ENCODE measurements at regions not wholly inside any gene's neighbourhood (a gene's known extent, or its start where the extent isn't known, plus 50 kb on each side); places are given as distances from the start of the nearest gene placed in this dataset.
"Not testable (repeated sequence)": the region's sequence is repeated elsewhere in the genome, so short reads cannot be mapped to it uniquely, and the experiment has no call there.

DNA sequence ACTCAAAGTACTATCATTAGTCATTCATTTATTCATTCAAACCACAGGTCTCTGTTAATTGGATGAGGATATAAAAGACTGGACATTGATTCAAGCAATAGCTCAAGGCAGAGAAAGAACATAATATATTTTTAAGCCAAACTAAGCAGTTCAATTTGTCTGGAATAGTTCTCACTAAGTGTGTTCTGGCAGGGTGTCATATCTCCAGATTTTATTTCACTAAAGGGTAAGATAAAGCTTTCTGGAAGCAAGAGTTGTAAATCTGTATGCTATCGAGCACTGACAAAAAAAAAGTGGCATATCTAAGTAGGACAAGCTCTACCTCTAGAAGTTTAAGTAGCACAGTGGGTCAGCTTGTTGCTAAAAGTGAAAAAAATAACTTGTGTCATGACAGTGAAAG lies 375.6 kb downstream of the TUSC1 start:
- no peak for DNase-seq (ENCODE audit: low spot score)

GRCh38 chr9:25288195-25288594 lies 390.0 kb downstream of the TUSC1 start:
- DNase-seq (ENCODE audit: low spot score); intact Hi-C loops (cut with DNase I): not testable (repeated sequence)

More for the DNA sequence above, 375.6 kb downstream of the TUSC1 start:
- intact Hi-C loops (cut with DNase I): no loop called here

GRCh38 chr9:25284365-25284764 lies 393.9 kb downstream of the TUSC1 start:
- intact Hi-C loops (cut with DNase I): no loop called here
- no peak for DNase-seq (ENCODE audit: low spot score)

DNA sequence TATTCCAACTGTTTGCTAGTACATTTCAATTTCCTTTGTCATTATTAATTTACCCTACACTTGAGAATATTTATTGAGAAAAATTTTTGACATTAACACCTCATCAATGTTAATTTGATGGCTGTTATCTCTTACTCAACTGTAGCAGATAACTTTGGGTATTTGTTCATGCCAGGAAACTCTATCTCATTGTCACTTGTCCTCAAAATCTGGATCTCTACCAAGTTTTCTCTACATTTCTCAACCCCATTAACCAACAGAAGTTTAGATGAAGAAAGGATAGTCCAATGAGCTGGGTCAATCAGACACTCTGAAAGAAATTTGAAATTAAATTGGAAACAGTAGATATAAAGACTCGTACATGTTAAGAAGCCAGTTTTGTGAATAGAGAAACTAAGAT lies 395.3 kb downstream of the TUSC1 start:
- DNase-seq (ENCODE audit: low spot score): no peak
- intact Hi-C loops (cut with DNase I): no loop called here

DNA sequence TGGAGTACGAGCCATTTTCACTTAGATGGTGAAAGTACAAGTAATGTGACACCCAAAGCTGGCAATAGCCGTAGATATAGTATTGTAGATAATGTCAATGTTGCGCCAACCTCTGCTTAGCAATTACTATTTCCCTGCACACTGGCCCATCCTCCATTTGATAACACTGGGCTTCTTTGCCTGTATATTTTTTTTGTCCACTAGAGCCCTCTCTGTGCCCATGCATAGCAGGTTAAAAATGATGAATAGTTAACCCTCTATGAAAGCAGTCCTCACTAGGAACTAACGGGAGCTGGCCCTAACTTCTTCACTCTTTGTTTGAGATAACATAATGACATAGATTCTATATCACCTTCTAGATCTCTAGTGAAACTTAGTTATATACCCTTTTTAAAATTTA lies 416.8 kb downstream of the TUSC1 start:
- intact Hi-C loops (cut with DNase I): no loop called here
- no peak for DNase-seq (ENCODE audit: low spot score)

- intact Hi-C loops (cut with DNase I): no loop called here
- no peak for DNase-seq (ENCODE audit: low spot score)
These were observed 418.2 kb downstream of the TUSC1 start for GRCh38 chr9:25260046-25260445.

- intact Hi-C loops (cut with DNase I): no loop called here
- DNase-seq (ENCODE audit: low spot score): no peak
These were observed 423.0 kb downstream of the TUSC1 start for GRCh38 chr9:25255216-25255615.

DNA sequence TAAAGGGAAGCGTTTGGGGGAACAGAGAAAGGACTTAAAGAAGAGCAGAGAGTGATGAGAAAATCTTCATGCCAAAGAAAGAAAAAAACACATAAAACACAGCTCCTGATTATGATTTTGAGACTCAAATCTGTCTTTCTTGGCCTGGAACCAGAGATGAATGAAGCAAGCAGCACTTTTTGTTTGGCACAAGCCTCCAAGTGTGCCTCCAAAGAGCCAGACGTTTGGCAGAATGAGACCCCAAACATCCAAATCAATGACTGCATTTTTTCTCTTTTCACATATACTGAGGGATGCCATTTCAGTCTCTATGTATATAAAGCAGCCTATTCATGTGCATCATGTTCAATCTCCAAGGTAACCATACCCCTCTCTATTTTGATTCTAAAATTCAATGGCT lies 424.2 kb downstream of the TUSC1 start:
- intact Hi-C loops (cut with DNase I): no loop called here
- DNase-seq (ENCODE audit: low spot score): no peak

DNA sequence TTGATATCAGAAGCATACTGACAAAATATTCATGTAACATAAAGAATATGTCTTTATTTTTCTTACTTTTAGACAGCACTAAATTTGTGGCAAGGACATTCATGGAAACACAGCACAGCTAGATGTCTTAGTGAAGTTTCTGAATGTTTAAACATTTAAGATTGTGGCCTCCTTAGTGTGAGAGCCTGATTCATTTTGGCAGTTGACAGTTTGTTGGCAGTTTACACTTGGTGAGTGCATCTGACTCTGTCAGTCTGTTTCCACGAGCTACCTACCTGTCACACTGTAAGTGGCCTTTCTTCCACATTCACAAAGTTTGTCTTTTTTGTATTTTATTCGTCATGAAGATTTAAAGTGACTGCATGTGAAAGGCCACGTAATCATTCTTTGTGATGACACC lies 436.8 kb downstream of the TUSC1 start:
- DNase-seq (ENCODE audit: low spot score): no peak
- intact Hi-C loops (cut with DNase I): no loop called here

DNA sequence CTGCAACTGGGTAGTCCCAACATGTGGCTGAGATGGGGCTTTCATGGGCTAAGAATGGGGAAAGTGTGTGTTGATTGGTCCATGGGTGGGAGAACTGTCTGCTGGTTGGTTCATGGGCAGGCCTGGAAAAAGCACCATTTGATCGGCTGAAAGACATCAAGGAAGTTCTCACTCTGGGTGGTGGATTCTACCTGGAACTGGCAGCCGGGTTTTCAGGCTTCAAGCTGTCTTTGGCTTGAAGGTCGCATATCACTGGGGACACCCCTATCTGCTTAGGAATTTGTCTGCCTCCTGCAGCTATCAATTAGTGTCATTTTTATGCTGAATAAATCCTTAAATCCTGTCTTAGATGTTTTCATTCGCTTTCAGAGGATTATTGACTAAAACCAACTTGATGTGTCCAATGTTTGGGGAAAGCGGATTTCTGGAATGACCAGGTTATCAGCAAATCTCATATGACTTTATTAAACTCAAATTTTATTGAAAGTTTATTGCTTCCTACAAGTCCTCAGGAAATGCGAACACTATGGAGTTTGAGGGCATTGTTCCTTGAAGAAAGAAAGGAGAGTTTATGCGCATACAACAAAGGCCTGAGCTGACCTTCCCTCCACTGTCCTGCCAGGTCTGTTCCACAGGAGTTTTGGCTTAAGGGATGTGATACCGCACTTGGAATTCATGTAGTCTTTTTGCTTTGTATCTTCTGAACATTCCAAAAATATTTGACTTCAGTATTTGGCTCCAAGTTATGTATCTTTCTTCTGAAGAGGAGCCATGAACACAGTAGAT lies 451.1 kb downstream of the TUSC1 start:
- intact Hi-C loops (cut with DNase I): no loop called here
- no peak for DNase-seq (ENCODE audit: low spot score)

DNA sequence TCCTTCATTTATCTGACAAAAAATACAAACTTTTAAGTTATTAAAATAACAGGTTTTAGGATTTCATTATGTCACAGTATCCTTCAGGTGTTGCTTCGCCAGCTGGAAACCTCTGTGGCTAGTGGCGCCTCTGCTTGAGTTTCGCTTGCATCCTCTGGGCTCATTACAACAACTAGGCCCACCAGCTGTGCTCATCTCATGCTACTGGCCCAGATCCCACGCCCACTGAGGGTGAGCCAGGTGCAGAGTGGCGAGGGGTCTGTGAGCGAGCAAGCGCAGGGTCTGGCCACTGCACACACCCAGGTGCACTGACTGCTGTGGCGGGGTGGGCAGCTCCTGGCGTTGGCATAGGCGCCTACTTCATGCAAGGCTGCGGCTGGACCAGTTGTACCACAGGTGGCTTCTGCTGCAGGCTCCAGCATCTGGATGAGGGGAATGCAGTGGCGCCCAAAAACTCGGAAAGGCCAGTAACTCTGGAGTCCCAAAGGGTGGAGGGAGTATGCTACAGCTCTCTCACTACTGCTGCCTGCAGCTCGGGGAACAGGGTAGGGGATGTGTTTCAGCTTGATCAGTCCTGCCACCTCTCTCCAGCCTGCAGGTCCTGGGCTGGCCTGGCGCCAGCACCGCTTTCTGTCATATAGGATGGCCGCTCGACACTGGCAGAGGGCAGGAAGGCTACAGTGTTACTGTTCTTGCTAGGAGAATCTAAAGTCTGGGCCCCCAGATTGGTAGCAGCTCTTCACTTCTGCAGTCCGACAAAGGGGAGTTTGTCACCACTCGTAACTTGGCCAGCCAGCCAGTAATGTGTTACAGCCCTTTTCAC lies 452.1 kb downstream of the TUSC1 start:
- DNase-seq (ENCODE audit: low spot score): no peak

DNA sequence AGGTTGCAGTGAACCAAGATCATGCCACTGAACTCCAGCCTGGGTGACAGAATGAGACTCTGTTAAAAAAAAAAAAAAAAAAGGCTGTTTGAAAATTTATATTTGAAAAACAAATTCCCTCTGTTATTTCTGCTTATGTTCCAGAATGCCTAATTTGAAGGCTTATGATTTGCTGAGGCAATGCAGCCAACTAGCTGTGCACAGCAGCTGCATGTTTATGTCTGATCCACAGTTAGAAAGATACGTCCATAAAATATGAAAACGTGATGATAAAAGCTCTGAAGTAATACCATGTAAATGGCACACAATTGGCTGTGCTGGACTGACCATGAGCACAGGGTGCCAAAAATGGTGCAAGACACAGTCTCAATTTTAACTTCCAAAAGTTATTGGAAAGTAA lies 453.2 kb downstream of the TUSC1 start:
- DNase-seq (ENCODE audit: low spot score): no peak
- intact Hi-C loops (cut with DNase I): no loop called here

More for the DNA sequence above, 452.1 kb downstream of the TUSC1 start:
- intact Hi-C loops (cut with DNase I): no loop called here

DNA sequence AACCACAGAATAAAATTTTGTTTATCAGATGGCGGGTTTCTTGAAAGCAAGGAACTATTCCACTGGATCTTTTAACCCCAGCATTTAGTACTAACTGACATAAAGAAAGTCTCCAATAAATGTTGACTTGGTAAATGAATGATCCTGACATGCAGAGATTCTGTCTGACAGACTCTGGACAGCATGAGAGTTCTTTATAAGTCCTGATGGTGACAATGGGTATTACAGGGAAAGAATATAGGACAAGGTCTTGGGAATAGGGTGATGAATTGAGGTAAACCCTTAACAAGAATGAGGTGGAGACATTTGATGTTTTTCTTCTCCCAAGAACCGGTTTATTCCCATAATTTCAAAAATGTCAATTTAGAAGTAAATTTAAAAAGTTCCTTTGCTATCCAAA lies 453.9 kb downstream of the TUSC1 start:
- intact Hi-C loops (cut with DNase I): no loop called here
- DNase-seq (ENCODE audit: low spot score): no peak

DNA sequence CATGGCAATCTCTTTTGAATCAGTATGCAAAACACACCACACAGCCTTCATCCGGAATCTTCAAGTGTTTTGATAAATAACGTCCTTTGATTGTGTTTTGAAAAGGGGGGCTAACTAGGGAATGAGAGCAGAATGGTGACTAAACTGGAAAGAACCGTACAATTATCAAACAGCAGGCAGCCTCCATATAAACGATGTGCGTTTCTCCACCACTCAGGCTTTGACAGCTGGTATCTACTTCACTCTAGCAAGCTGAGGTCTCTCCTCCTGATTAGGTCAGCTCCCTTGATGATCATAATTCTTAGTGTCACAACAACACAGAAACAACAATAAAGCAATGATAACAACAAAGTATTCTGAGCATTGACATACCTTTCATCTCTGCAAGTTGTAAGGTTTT lies 465.9 kb downstream of the TUSC1 start:
- intact Hi-C loops (cut with DNase I): no loop called here
- no peak for DNase-seq (ENCODE audit: low spot score)

GRCh38 chr9:25207402-25208195 lies 470.6 kb downstream of the TUSC1 start:
- intact Hi-C loops (cut with DNase I): no loop called here
- DNase-seq (ENCODE audit: low spot score): no peak

DNA sequence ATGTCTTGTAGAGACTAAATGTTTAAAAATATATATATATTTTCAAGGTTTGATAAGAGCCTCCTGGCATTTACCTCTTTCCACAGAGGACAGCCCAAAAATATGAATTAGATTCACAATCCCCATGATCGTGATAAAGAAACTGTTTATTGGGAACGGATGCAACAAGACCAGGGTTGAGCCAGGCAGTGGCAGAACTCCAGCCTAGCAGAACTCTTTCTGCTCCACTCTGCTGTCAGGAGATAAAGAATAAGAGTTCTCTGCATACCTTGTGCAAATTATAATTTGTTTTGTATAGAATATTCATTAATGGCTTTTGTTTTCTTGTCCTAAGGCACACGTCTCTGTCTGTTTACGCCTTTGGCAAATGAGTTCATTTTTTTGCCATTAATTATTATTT lies 472.2 kb downstream of the TUSC1 start:
- no peak for DNase-seq (ENCODE audit: low spot score)
- intact Hi-C loops (cut with DNase I): no loop called here

- DNase-seq (ENCODE audit: low spot score): no peak
- intact Hi-C loops (cut with DNase I): no loop called here
These were observed 473.0 kb downstream of the TUSC1 start for GRCh38 chr9:25205285-25205684.

DNA sequence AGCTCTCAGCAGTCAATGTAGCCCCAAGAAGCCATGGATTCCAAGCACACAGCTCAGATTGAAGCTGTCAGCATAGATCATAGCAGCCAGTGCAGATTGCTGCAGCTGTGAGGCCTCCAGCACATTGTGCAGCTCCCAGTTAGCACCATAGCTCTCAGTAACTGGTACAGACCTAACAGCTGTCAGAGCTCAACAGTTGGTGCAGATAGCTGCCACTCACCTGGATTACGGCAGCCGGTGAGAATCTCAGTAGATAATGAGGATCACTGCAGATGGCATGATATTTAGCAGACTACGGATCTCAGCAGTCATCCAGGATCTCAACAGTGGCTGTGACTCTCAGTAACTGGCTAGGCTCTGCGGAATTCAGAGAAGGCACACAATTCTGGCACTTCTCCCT lies 500.4 kb downstream of the TUSC1 start:
- DNase-seq (ENCODE audit: low spot score): no peak

GRCh38 chr9:25129537-25129936 lies 548.7 kb downstream of the TUSC1 start:
- DNase-seq (ENCODE audit: low spot score): no peak
- intact Hi-C loops (cut with DNase I): no loop called here

More for the DNA sequence above, 500.4 kb downstream of the TUSC1 start:
- intact Hi-C loops (cut with DNase I): no loop called here

DNA sequence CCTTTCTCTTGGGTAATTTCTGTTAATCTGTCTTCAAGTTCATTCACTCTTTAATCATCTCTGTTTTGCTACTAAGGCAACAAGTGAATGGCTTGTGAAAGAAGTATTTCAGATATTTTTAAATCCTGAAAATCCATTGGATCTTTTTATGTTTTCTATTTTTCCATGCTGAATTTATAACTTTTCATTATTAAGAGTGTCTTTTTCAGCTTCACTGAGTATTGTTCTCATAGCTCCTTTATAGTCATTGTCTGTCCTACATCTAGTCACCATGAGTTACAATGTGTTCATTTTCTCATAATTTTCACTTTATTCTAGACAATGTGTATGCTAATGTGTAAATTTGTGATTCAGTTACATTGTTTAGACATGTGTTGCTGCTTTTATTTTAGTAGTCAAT lies 556.4 kb downstream of the TUSC1 start:
- intact Hi-C loops (cut with DNase I): no loop called here
- no peak for DNase-seq (ENCODE audit: low spot score)

Data from cardiac septum (tissue), 1 donor.